Liver (tissue), 3 donors: ENCODE measurements at regions not wholly inside any gene's neighbourhood (a gene's known extent, or its start where the extent isn't known, plus 50 kb on each side); places are given as distances from the start of the nearest gene placed in this dataset.

Experiments
- ATF3 ChIP-seq: IDR thresholded peaks from 2 replicates; pipeline ENCODE4 v1.6.1; 2016; ENCODE audit warnings: antibody characterized with exemption
- CTCF ChIP-seq: fragments of 150-350 bp; IDR thresholded peaks from 2 replicates; pipeline ENCODE4 v1.5.1; 2017; ENCODE audit warnings: improper control_type of control experiment, low read depth, low read length; ENCODE audit not compliant: missing input control
- EGR1 ChIP-seq, 2 donors: IDR thresholded peaks; 2 replicates each; pipeline ENCODE4 v1.6.1; 2016 to 2018; ENCODE audit warnings: antibody characterized with exemption in 2 of 2, low read depth in 2 of 2
- FOXA1 ChIP-seq: IDR thresholded peaks from 2 replicates; pipeline ENCODE4 v1.6.1; 2016; ENCODE audit warnings: antibody characterized with exemption
- GABPA ChIP-seq, 2 donors: IDR thresholded peaks in 1 of 2; conservative IDR thresholded peaks in 1 of 2; 2 replicates each; pipeline ENCODE4 v1.6.1; 2016; ENCODE audit warnings: antibody characterized with exemption in 2 of 2, mild to moderate bottlenecking in 1 of 2, moderate library complexity in 1 of 2
- HNF4G ChIP-seq: IDR thresholded peaks from 2 replicates; pipeline ENCODE4 v1.6.1; 2016; ENCODE audit warnings: antibody characterized with exemption
- JUND ChIP-seq, 2 donors: IDR thresholded peaks; 2 replicates each; pipeline ENCODE4 v1.6.1; 2016; ENCODE audit warnings: antibody characterized with exemption in 2 of 2
- MAX ChIP-seq: IDR thresholded peaks from 2 replicates; pipeline ENCODE4 v1.6.1; 2016; ENCODE audit warnings: antibody characterized with exemption
- RAD21 ChIP-seq, 2 donors: IDR thresholded peaks; 2 replicates each; pipeline ENCODE4 v1.6.1; 2016; ENCODE audit warnings: antibody characterized with exemption in 2 of 2, mild to moderate bottlenecking in 2 of 2
- REST ChIP-seq: IDR thresholded peaks from 2 replicates; pipeline ENCODE4 v1.6.1; 2016; ENCODE audit warnings: antibody characterized with exemption, mild to moderate bottlenecking
- SP1 ChIP-seq: IDR thresholded peaks from 2 replicates; pipeline ENCODE4 v1.6.1; 2018; ENCODE audit warnings: antibody characterized with exemption, mild to moderate bottlenecking
- TAF1 ChIP-seq: conservative IDR thresholded peaks from 2 replicates; pipeline ENCODE4 v1.6.1; 2016; ENCODE audit warnings: antibody characterized with exemption, mild to moderate bottlenecking
- YY1 ChIP-seq: IDR thresholded peaks from 2 replicates; pipeline ENCODE4 v1.6.1; 2016; ENCODE audit warnings: antibody characterized with exemption, mild to moderate bottlenecking
- ZBTB33 ChIP-seq: IDR thresholded peaks from 2 replicates; pipeline ENCODE4 v1.6.1; 2016; ENCODE audit warnings: antibody characterized with exemption
- donor health status: healthy.
- donor health status: healthy.

- TF ChIP-seq CTCF (no peak), REST (no peak), EGR1 (IDR thresholded peaks at IDR 0.05; ENCODE audit: low read depth in 2 of 2) (no peak), RAD21 (IDR thresholded peaks at IDR 0.05) (no peak), TAF1 (no peak), ZBTB33 (no peak), FOXA1 (no peak), ATF3 (no peak), GABPA (IDR thresholded peaks at IDR 0.05 in 1 of 2, conservative IDR thresholded peaks at IDR 0.05 in 1 of 2) (no peak), SP1 (no peak), HNF4G (no peak), MAX (no peak), JUND (IDR thresholded peaks at IDR 0.05) (no peak), YY1 (no peak)
These were observed 251.7 kb downstream of the FZD1 start for GRCh38 chr7:91515961-91516360.
